BLaER1 treated with 17β-estradiol and CSF1 and Interleukin-3, amounts not matched to agents 10 nM and 100 nM (cell line): ENCODE measurements at regions not wholly inside any gene's neighbourhood (a gene's known extent, or its start where the extent isn't known, plus 50 kb on each side); places are given as distances from the start of the nearest gene placed in this dataset.

Source experiments
- H3K27ac ChIP-seq, 11 experiments: shearing (Covaris generic); formaldehyde crosslinking; 2 replicates each; pipeline ENCODE4 v1.8.1; 2022
- H3K27me3 ChIP-seq, 11 experiments: shearing (Covaris generic); formaldehyde crosslinking; 2 replicates each; pipeline ENCODE4 v1.8.1; 2022
- H3K36me3 ChIP-seq, 11 experiments: shearing (Covaris generic); formaldehyde crosslinking; 2 replicates each; pipeline ENCODE4 v1.8.1; 2022
- H3K4me1 ChIP-seq, 10 experiments: shearing (Covaris generic); formaldehyde crosslinking; 2 replicates each; pipeline ENCODE4 v1.8.1; 2022
- H3K4me2 ChIP-seq, 11 experiments: shearing (Covaris generic); formaldehyde crosslinking; 2 replicates each; pipeline ENCODE4 v1.8.1; 2022
- H3K4me3 ChIP-seq, 10 experiments: shearing (Covaris generic); formaldehyde crosslinking; 2 replicates each; pipeline ENCODE4 v1.8.1; 2022
- H3K9ac ChIP-seq, 11 experiments: shearing (Covaris generic); formaldehyde crosslinking; 2 replicates each; pipeline ENCODE4 v1.8.1; 2022
- H3K9me3 ChIP-seq, 11 experiments: shearing (Covaris generic); formaldehyde crosslinking; replicated peaks in 1 of 11; 2 replicates each; pipeline ENCODE4 v1.8.1; 2022
- H4K20me1 ChIP-seq, 11 experiments: shearing (Covaris generic); formaldehyde crosslinking; 2 replicates each; pipeline ENCODE4 v1.8.1; 2022
- Cebpa-rat ChIP-seq, 11 experiments: shearing (Covaris generic); IDR thresholded peaks; 2 replicates each; pipeline ENCODE4 v1.8.1; 2022

GRCh38 chr21:28671549-28672195, 321.0 kb downstream of the LTN1 start:
- H3K9ac ChIP-seq: no peak overlapping the region
- TF ChIP-seq Cebpa-rat (IDR thresholded peaks at IDR 0.05): no peak
- peaks cover 15 to 42% (median 24%) of the 10 kb centered on the region in 11 experiments for H3K9me3 ChIP-seq
- no peak overlapping the region for H3K4me3 ChIP-seq
- H3K4me2 ChIP-seq: no peak overlapping the region
- peaks cover 0 to 5% (median 0%) of the 10 kb centered on the region in 10 experiments; a peak in 1 of 20 replicates for H3K4me1 ChIP-seq
- H3K27ac ChIP-seq: no peak overlapping the region
- H4K20me1 ChIP-seq: no peaks in the 10 kb centered on the region
- no peaks in the 10 kb centered on the region for H3K36me3 ChIP-seq
- no peaks in the 10 kb centered on the region for H3K27me3 ChIP-seq

- Histone ChIP-seq H3K27me3 (no peaks in the 10 kb centered on the region), H3K36me3 (no peaks in the 10 kb centered on the region), H3K27ac (no peak overlapping the region), H3K4me2 (no peak overlapping the region), H4K20me1 (no peaks in the 10 kb centered on the region), H3K4me3 (no peak overlapping the region), H3K9me3 (peaks cover 3 to 30% (median 16%) of the 10 kb centered on the region in 11 experiments; a peak in 18 of 22 replicates), H3K9ac (no peak overlapping the region), H3K4me1 (peaks cover 0 to 5% (median 0%) of the 10 kb centered on the region in 10 experiments; a peak in 1 of 20 replicates)
- TF ChIP-seq Cebpa-rat (IDR thresholded peaks at IDR 0.05): no peak
Measured at GRCh38 chr21:28669971-28670653, 322.6 kb downstream of the LTN1 start.

- no peak overlapping the region for H3K27ac ChIP-seq
- H3K4me2 ChIP-seq: no peak overlapping the region; a peak in 1 of 22 replicates
- peaks cover 3 to 29% (median 16%) of the 10 kb centered on the region in 11 experiments; a peak in 18 of 22 replicates for H3K9me3 ChIP-seq
- peaks cover 0 to 5% (median 0%) of the 10 kb centered on the region in 10 experiments; a peak in 1 of 20 replicates for H3K4me1 ChIP-seq
- no peaks in the 10 kb centered on the region for H4K20me1 ChIP-seq
- H3K4me3 ChIP-seq: no peak overlapping the region
- no peak for TF ChIP-seq Cebpa-rat (IDR thresholded peaks at IDR 0.05)
- no peaks in the 10 kb centered on the region for H3K36me3 ChIP-seq
- H3K27me3 ChIP-seq: no peaks in the 10 kb centered on the region
- no peak overlapping the region for H3K9ac ChIP-seq
Measured at GRCh38 chr21:28669321-28669720, 323.4 kb downstream of the LTN1 start.

- no peaks in the 10 kb centered on the region for H3K36me3 ChIP-seq
- no peaks in the 10 kb centered on the region for H3K27me3 ChIP-seq
- H4K20me1 ChIP-seq: no peaks in the 10 kb centered on the region
- no peak overlapping the region for H3K4me3 ChIP-seq
- TF ChIP-seq Cebpa-rat (IDR thresholded peaks at IDR 0.05): no peak
- no peak overlapping the region for H3K4me2 ChIP-seq
- no peaks in the 10 kb centered on the region; a peak in 1 of 20 replicates for H3K4me1 ChIP-seq
- H3K9ac ChIP-seq: no peak overlapping the region
- H3K27ac ChIP-seq: no peak overlapping the region
- H3K9me3 ChIP-seq: peaks cover 0 to 19% (median 3%) of the 10 kb centered on the region in 11 experiments; a peak in 6 of 22 replicates
Measured at GRCh38 chr21:28663754-28664153, 328.9 kb downstream of the LTN1 start.

- H3K27me3 ChIP-seq: no peaks in the 10 kb centered on the region
- H3K36me3 ChIP-seq: no peaks in the 10 kb centered on the region
- no peak overlapping the region for H3K4me2 ChIP-seq
- H4K20me1 ChIP-seq: no peaks in the 10 kb centered on the region
- no peaks in the 10 kb centered on the region for H3K4me1 ChIP-seq
- H3K9me3 ChIP-seq: peaks cover 0 to 13% (median 0%) of the 10 kb centered on the region in 11 experiments; a peak in 6 of 22 replicates
- no peak for TF ChIP-seq Cebpa-rat (IDR thresholded peaks at IDR 0.05)
- no peak overlapping the region for H3K4me3 ChIP-seq
- no peak overlapping the region for H3K27ac ChIP-seq
- no peak overlapping the region for H3K9ac ChIP-seq
Measured at GRCh38 chr21:28663111-28663693, 329.5 kb downstream of the LTN1 start.

GRCh38 chr21:28657566-28657965, 335.1 kb downstream of the LTN1 start:
- Histone ChIP-seq H4K20me1 (no peaks in the 10 kb centered on the region), H3K9me3 (peaks cover 0 to 12% (median 0%) of the 10 kb centered on the region in 11 experiments; a peak in 3 of 22 replicates), H3K4me2 (no peak overlapping the region), H3K4me1 (no peaks in the 10 kb centered on the region), H3K9ac (no peak overlapping the region), H3K36me3 (no peaks in the 10 kb centered on the region), H3K4me3 (no peak overlapping the region), H3K27ac (no peak overlapping the region), H3K27me3 (no peaks in the 10 kb centered on the region)
- no peak for TF ChIP-seq Cebpa-rat (IDR thresholded peaks at IDR 0.05)

GRCh38 chr21:28655471-28655870, 337.2 kb downstream of the LTN1 start:
- H3K4me3 ChIP-seq: no peak overlapping the region
- H4K20me1 ChIP-seq: no peaks in the 10 kb centered on the region
- H3K4me1 ChIP-seq: no peaks in the 10 kb centered on the region
- H3K27ac ChIP-seq: no peak overlapping the region
- TF ChIP-seq Cebpa-rat (IDR thresholded peaks at IDR 0.05): no peak
- no peaks in the 10 kb centered on the region for H3K27me3 ChIP-seq
- no peak overlapping the region for H3K4me2 ChIP-seq
- H3K9me3 ChIP-seq: peaks cover 0 to 6% (median 0%) of the 10 kb centered on the region in 11 experiments; a peak in 1 of 22 replicates
- no peak overlapping the region for H3K9ac ChIP-seq
- H3K36me3 ChIP-seq: no peaks in the 10 kb centered on the region

GRCh38 chr21:28654406-28654805, 338.3 kb downstream of the LTN1 start:
- no peak for TF ChIP-seq Cebpa-rat (IDR thresholded peaks at IDR 0.05)
- Histone ChIP-seq H3K9ac (no peak overlapping the region), H3K27ac (no peak overlapping the region), H3K4me1 (no peaks in the 10 kb centered on the region), H4K20me1 (no peaks in the 10 kb centered on the region), H3K27me3 (no peaks in the 10 kb centered on the region), H3K9me3 (peaks cover 0 to 6% (median 0%) of the 10 kb centered on the region in 11 experiments; a peak in 1 of 22 replicates), H3K4me2 (no peak overlapping the region), H3K4me3 (no peak overlapping the region), H3K36me3 (no peaks in the 10 kb centered on the region)

GRCh38 chr21:28644762-28645161, 347.9 kb downstream of the LTN1 start:
- H3K27ac ChIP-seq: no peak overlapping the region
- no peaks in the 10 kb centered on the region for H3K36me3 ChIP-seq
- H3K9ac ChIP-seq: no peak overlapping the region
- no peaks in the 10 kb centered on the region; a peak in 1 of 22 replicates for H3K9me3 ChIP-seq
- no peaks in the 10 kb centered on the region for H3K4me1 ChIP-seq
- no peak overlapping the region for H3K4me3 ChIP-seq
- no peaks in the 10 kb centered on the region for H3K27me3 ChIP-seq
- no peaks in the 10 kb centered on the region for H4K20me1 ChIP-seq
- no peak overlapping the region for H3K4me2 ChIP-seq
- TF ChIP-seq Cebpa-rat (IDR thresholded peaks at IDR 0.05): no peak
